ENCODE measurements at regions not wholly inside any gene's neighbourhood (a gene's known extent, or its start where the extent isn't known, plus 50 kb on each side); places are given as distances from the start of the nearest gene placed in this dataset.

DNA sequence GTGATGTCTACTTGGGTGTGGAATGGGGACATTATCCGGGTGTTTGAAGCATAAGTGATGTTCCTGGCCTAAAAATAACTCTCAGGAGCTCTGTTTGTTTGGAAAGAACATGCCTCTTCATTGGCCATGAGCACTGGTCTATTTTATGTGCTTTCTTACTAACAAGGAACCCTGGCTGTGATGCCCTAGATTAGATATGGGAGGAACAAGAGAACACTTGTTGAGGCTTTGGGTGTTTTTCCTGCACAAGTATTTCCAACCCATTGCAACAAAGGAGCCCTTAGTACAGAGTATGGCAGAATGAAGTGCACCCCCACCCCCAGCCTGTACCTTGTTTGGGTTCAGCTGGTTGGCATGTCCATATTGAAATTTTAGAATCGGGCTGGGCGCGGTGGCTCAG lies 95.9 kb downstream of the SLC4A3 start (continued):
- TF ChIP-seq, protein P1, sequence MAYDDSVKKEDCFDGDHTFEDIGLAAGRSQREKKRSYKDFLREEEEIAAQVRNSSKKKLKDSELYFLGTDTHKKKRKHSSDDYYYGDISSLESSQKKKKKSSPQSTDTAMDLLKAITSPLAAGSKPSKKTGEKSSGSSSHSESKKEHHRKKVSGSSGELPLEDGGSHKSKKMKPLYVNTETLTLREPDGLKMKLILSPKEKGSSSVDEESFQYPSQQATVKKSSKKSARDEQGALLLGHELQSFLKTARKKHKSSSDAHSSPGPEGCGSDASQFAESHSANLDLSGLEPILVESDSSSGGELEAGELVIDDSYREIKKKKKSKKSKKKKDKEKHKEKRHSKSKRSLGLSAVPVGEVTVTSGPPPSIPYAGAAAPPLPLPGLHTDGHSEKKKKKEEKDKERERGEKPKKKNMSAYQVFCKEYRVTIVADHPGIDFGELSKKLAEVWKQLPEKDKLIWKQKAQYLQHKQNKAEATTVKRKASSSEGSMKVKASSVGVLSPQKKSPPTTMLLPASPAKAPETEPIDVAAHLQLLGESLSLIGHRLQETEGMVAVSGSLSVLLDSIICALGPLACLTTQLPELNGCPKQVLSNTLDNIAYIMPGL (CRISPR knock-in tag; IDR thresholded peaks at IDR 0.05; ENCODE audit: borderline replicate concordance in 1 of 2, low read depth in 1 of 2): no peak
- TF ChIP-seq ARHGAP35 (CRISPR knock-in tag; IDR thresholded peaks at IDR 0.05; ENCODE audit: borderline replicate concordance) (no peak), ZNF589 (CRISPR knock-in tag; conservative IDR thresholded peaks at IDR 0.05) (no peak)

DNA sequence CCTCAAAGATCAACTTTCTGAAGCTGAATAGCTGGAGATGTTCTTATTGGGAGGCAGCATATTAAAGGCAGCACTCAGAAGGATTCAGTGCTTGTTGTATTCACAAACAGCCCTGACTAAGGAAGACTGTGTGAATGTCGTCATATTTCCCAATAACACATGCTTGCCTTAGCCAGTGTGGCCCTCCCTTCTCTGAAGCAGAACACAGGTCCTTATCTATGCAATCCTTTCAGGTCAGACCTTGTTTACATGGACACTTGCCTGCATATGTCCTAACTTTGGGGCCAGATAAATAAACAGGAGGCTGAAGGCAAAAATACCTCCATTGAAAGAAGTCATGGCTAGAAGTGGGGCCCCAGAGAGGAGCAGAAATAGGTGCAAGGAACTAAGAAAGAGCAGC lies 97.2 kb downstream of the SLC4A3 start:
- Histone ChIP-seq H3K27ac (ENCODE audit: extremely low read length, insufficient read depth, low read length) (no peak overlapping the region), H3K9me3 (ENCODE audit: low read length) (no peaks in the 10 kb centered on the region), H3K79me2 (ENCODE audit: insufficient read depth, low read length) (no peaks in the 10 kb centered on the region), H3K4me1 (ENCODE audit: insufficient read depth, low read length) (peaks cover 8% of the 10 kb centered on the region), H3K36me3 (replicated peaks in 1 of 2; ENCODE audit: control insufficient read depth in 1 of 2, insufficient read depth in 2 of 2, low read length in 2 of 2) (no peaks in the 10 kb centered on the region), H3K4me2 (ENCODE audit: low read depth, low read length) (no peak overlapping the region), H3K9ac (ENCODE audit: insufficient read depth, low read depth, low read length) (no peak overlapping the region), H3K27me3 (ENCODE audit: control insufficient read depth in 1 of 2, insufficient read depth in 2 of 2, low read length in 2 of 2) (peaks cover 0 to 24% of the 10 kb centered on the region in 2 experiments; a peak in 3 of 5 replicates), H3K4me3 (replicated peaks in 1 of 3; ENCODE audit: insufficient read depth in 1 of 3, low read depth in 2 of 3, low read length in 3 of 3) (no peak overlapping the region), H2AFZ (ENCODE audit: low read length) (no peak overlapping the region), H4K20me1 (ENCODE audit: insufficient read depth, low read length) (no peaks in the 10 kb centered on the region)
- DNase-seq (ENCODE audit: low spot score) (peak; percentile 35), ATAC-seq (peak; percentile 71), FAIRE-seq (no peak)
- POLR2A ChIA-PET: no interaction called here
- intact Hi-C loops (cut with micrococcal nuclease; ENCODE audit: unreplicated experiment): no loop called here
- WGBS (ENCODE audit: low lambda C conversion rate): 0% methylated on average over 1 of the region's 1 CpG
- no TSS peak for BruUV-seq (replicated peaks)
- CTCF ChIA-PET (ENCODE audit: low intra/inter-chr PET ratio, low total read pairs): no interaction called here
- in situ Hi-C loops (cut with HindIII; ENCODE audit: extremely low pct_ligation_motif_present, low pct_unique_long_range_greater_than_20kb): no loop called here
- TF ChIP-seq ZNF766 (CRISPR knock-in tag; IDR thresholded peaks at IDR 0.05; ENCODE audit: borderline replicate concordance) (no peak), ZNF567 (CRISPR knock-in tag; IDR thresholded peaks at IDR 0.05; ENCODE audit: borderline replicate concordance) (no peak), THAP11 (CRISPR knock-in tag; IDR thresholded peaks at IDR 0.05) (no peak), ARNTL (CRISPR knock-in tag; IDR thresholded peaks at IDR 0.05) (no peak), ZNF616 (CRISPR knock-in tag; IDR thresholded peaks at IDR 0.05; ENCODE audit: low read depth) (no peak), TSC22D2 (CRISPR knock-in tag; IDR thresholded peaks at IDR 0.05; ENCODE audit: borderline replicate concordance) (no peak), FOXP1 (IDR thresholded peaks at IDR 0.05) (no peak), FOXP1 (CRISPR knock-in tag; IDR thresholded peaks at IDR 0.05) (peak; percentile 73), HNRNPL (IDR thresholded peaks at IDR 0.05; ENCODE audit: low read depth, low read length) (no peak), HMG20A (CRISPR knock-in tag; IDR thresholded peaks at IDR 0.05; ENCODE audit: borderline replicate concordance) (0 out of 2 replicates have a peak, but pooled peaks have one; percentile 10), NFE2 (CRISPR knock-in tag; IDR thresholded peaks at IDR 0.05) (no peak), CEBPB (IDR thresholded peaks at IDR 0.05; ENCODE audit: borderline replicate concordance, low read depth, low read length) (peak; percentile 61)
- TF ChIP-seq, protein P2, sequence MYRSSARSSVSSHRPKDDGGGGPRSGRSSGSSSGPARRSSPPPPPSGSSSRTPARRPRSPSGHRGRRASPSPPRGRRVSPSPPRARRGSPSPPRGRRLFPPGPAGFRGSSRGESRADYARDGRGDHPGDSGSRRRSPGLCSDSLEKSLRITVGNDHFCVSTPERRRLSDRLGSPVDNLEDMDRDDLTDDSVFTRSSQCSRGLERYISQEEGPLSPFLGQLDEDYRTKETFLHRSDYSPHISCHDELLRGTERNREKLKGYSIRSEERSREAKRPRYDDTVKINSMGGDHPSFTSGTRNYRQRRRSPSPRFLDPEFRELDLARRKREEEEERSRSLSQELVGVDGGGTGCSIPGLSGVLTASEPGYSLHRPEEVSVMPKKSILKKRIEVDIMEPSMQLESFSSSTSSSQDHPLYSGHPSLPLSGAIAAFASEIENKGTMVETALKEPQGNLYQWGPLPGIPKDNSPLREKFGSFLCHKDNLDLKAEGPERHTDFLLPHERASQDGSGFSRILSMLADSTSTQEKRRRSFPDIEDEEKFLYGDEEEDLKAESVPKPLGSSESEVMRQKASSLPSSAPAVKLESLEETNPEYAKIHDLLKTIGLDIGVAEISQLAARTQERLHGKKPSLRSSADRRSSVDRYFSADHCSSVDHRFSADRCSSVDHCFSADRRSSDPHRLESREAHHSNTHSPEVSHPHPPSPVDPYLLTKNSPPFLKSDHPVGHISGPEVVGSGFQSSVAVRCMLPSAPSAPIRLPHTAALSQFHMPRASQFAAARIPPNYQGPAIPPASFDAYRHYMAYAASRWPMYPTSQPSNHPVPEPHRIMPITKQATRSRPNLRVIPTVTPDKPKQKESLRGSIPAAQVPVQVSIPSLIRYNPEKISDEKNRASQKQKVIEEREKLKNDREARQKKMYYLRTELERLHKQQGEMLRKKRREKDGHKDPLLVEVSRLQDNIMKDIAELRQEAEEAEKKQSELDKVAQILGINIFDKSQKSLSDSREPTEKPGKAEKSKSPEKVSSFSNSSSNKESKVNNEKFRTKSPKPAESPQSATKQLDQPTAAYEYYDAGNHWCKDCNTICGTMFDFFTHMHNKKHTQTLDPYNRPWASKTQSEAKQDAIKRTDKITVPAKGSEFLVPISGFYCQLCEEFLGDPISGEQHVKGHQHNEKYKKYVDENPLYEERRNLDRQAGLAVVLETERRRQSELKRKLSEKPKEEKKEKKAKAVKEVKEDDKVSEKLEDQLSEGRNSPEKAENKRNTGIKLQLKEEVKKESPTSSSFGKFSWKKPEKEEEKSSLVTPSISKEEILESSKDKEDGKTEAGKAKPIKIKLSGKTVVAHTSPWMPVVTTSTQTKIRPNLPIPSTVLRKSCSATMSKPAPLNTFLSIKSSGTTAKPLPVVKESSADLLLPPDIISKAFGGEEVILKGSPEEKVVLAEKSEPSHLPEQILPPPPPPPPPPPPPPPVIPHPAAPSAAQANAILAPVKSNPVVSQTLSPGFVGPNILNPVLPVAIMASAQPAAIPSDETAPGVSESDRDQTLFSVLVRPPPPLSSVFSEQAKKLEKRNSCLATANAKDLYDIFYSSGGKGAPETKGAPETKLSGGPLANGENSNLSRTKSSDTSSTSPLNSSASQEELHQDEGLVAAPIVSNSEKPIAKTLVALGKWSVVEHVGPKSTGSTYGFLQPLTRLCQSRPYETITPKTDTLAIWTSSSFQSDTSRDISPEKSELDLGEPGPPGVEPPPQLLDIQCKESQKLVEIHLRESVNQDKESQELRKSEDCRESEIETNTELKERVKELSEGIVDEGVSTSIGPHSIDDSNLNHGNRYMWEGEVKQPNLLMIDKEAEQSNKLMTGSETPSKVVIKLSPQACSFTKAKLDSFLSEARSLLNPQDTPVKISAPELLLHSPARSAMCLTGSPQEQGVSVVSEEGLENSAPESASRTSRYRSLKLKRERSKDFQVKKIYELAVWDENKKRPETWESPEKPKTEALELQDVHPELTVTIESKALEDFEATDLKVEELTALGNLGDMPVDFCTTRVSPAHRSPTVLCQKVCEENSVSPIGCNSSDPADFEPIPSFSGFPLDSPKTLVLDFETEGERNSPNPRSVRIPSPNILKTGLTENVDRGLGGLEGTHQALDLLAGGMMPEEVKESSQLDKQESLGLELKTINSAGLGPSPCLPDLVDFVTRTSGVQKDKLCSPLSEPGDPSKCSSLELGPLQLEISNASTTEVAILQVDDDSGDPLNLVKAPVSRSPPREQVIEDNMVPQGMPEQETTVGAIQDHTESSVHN (CRISPR knock-in tag; IDR thresholded peaks at IDR 0.05): no peak
